GM23338 (cell line): ENCODE measurements at regions not wholly inside any gene's neighbourhood (a gene's known extent, or its start where the extent isn't known, plus 50 kb on each side); places are given as distances from the start of the nearest gene placed in this dataset.

Experiments used
- ATAC-seq: fragments of 200-7000 bp; cut with Tn5 transposase; 3 replicates; pipeline ENCODE4 v1.9.1; 2020
- DNase-seq: peaks from one replicate; pipeline ENCODE4 v3.0.0-alpha.2; 2015; ENCODE audit warnings: low spot score
- H2AFZ ChIP-seq: fragments of 200-600 bp; sonication (generic); 2 replicates; pipeline ENCODE4 v1.8.0; 2016; ENCODE audit warnings: antibody characterized with exemption, mild to moderate bottlenecking, moderate library complexity
- H3F3A ChIP-seq: fragments of 200-600 bp; sonication (generic); replicated peaks from 2 replicates; pipeline ENCODE4 v1.8.0; 2017; ENCODE audit warnings: antibody characterized with exemption, mixed run types, low read depth
- H3K27ac ChIP-seq: fragments of 200-600 bp; sonication (generic); 2 replicates; pipeline ENCODE4 v1.6.1; 2016; ENCODE audit warnings: low read depth
- H3K27me3 ChIP-seq: fragments of 200-600 bp; sonication (generic); 2 replicates; pipeline ENCODE4 v1.8.0; 2016; ENCODE audit warnings: mild to moderate bottlenecking, mixed run types, moderate library complexity; ENCODE audit not compliant: insufficient read depth
- H3K36me3 ChIP-seq: fragments of 200-600 bp; sonication (generic); 2 replicates; pipeline ENCODE4 v1.8.0; 2016; ENCODE audit warnings: mild to moderate bottlenecking; ENCODE audit not compliant: insufficient read depth
- H3K4me1 ChIP-seq: fragments of 200-600 bp; sonication (generic); 2 replicates; pipeline ENCODE4 v1.8.0; 2016; ENCODE audit warnings: mild to moderate bottlenecking, moderate library complexity; ENCODE audit not compliant: insufficient read depth
- H3K4me2 ChIP-seq: fragments of 200-600 bp; sonication (generic); 2 replicates; pipeline ENCODE4 v1.7.1; 2017; ENCODE audit warnings: mixed run types
- H3K4me3 ChIP-seq: fragments of 200-600 bp; sonication (generic); 2 replicates; pipeline ENCODE4 v1.6.1; 2016; ENCODE audit warnings: mixed run types
- H3K79me2 ChIP-seq: fragments of 200-600 bp; sonication (generic); replicated peaks from 2 replicates; pipeline ENCODE4 v1.8.0; 2017; ENCODE audit warnings: mild to moderate bottlenecking; ENCODE audit not compliant: insufficient read depth
- H3K9me2 ChIP-seq: fragments of 200-600 bp; sonication (generic); 2 replicates; pipeline ENCODE4 v1.8.0; 2017; ENCODE audit not compliant: insufficient read depth
- H4K20me1 ChIP-seq: fragments of 200-600 bp; sonication (generic); replicated peaks from 2 replicates; pipeline ENCODE4 v1.8.0; 2017; ENCODE audit warnings: mild to moderate bottlenecking; ENCODE audit not compliant: insufficient read depth
- H3K27ac Mint-ChIP-seq: 2 replicates; pipeline ENCODE4 v1.8.0; 2020; ENCODE audit warnings: inconsistent platforms, mild to moderate bottlenecking, moderate library complexity, mixed read lengths
- H3K27me3 Mint-ChIP-seq: 3 replicates; pipeline ENCODE4 v1.8.0; 2022; ENCODE audit warnings: low read depth, mild to moderate bottlenecking, moderate library complexity, mixed read lengths, inconsistent platforms; ENCODE audit not compliant: insufficient read depth, poor library complexity
- H3K36me3 Mint-ChIP-seq: 3 replicates; pipeline ENCODE4 v1.8.0; 2021; ENCODE audit warnings: low read depth, mild to moderate bottlenecking, inconsistent platforms, moderate library complexity, mixed read lengths
- H3K4me1 Mint-ChIP-seq: 3 replicates; pipeline ENCODE4 v1.8.0; 2020; ENCODE audit warnings: mild to moderate bottlenecking, inconsistent platforms, mixed read lengths
- H3K4me3 Mint-ChIP-seq: 3 replicates; pipeline ENCODE4 v1.8.0; 2021; ENCODE audit warnings: moderate library complexity, mild to moderate bottlenecking, inconsistent platforms, mixed read lengths
- H3K9me3 Mint-ChIP-seq: 3 replicates; pipeline ENCODE4 v1.8.0; 2020; ENCODE audit warnings: moderate library complexity, mild to moderate bottlenecking, inconsistent platforms, mixed read lengths
- CREB1 ChIP-seq: fragments of 250-450 bp; sonication (Bioruptor Pico); IDR thresholded peaks from 2 replicates; pipeline ENCODE4 v1.5.0; 2020; ENCODE audit warnings: low read depth, mild to moderate bottlenecking, moderate library complexity
- CTCF ChIP-seq, 2 experiments: fragments of 200-600 bp in 1 of 2; sonication (generic) in 1 of 2; conservative IDR thresholded peaks; 2 replicates each; pipeline versions ENCODE4 v1.5.1 to v1.6.1; 2016 to 2017; ENCODE audit warnings: antibody characterized with exemption in 2 of 2, low read depth in 2 of 2, mild to moderate bottlenecking in 2 of 2, moderate library complexity in 1 of 2
- STAT1 ChIP-seq: IDR thresholded peaks from one replicate; pipeline ENCODE4 v1.6.1; 2016; ENCODE audit warnings: antibody characterized with exemption; ENCODE audit not compliant: unreplicated experiment
- ZNF331 ChIP-seq: fragments of 250-450 bp; sonication (Bioruptor Pico); IDR thresholded peaks from 2 replicates; pipeline ENCODE4 v1.5.0; 2020; ENCODE audit warnings: low read depth, mild to moderate bottlenecking, moderate library complexity
- ZNF462 ChIP-seq: fragments of 250-450 bp; sonication (Bioruptor Pico); IDR thresholded peaks from 2 replicates; pipeline ENCODE4 v1.5.0; 2020; ENCODE audit warnings: mild to moderate bottlenecking, moderate library complexity

GRCh38 chr2:58794916-58795315, 553.8 kb upstream of the FANCL start (continued):
- TF ChIP-seq ZNF331 (CRISPR knock-in tag) (no peak), STAT1 (no peak)

- Mint-ChIP-seq H3K9me3 (no peaks in the 10 kb centered on the region), H3K4me1 (no peaks in the 10 kb centered on the region), H3K27ac (no peak overlapping the region), H3K4me3 (no peak overlapping the region), H3K27me3 (no peaks in the 10 kb centered on the region), H3K36me3 (no peaks in the 10 kb centered on the region)
- H3K4me3 ChIP-seq = no peak overlapping the region
- no peak for DNase-seq
- H3K9me2 ChIP-seq = no peaks in the 10 kb centered on the region
- no peaks in the 10 kb centered on the region for H3K36me3 ChIP-seq
- H3K27ac ChIP-seq = no peak overlapping the region
- H3K79me2 ChIP-seq = no peaks in the 10 kb centered on the region
- H2AFZ ChIP-seq = no peak overlapping the region
- no peaks in the 10 kb centered on the region for H3F3A ChIP-seq
- H4K20me1 ChIP-seq = no peaks in the 10 kb centered on the region
- H3K4me2 ChIP-seq = no peak overlapping the region
- no peaks in the 10 kb centered on the region for H3K4me1 ChIP-seq
- TF ChIP-seq STAT1 (no peak), CREB1 (CRISPR knock-in tag) (no peak), ZNF462 (CRISPR knock-in tag) (no peak), CTCF (conservative IDR thresholded peaks at IDR 0.05; ENCODE audit: low read depth in 2 of 2) (no peak)
- no peak for ATAC-seq
- no peaks in the 10 kb centered on the region for H3K27me3 ChIP-seq
Observed at GRCh38 chr2:58794103-58794502, 553.0 kb upstream of the FANCL start.
